ENCODE measurements at regions not wholly inside any gene's neighbourhood (a gene's known extent, or its start where the extent isn't known, plus 50 kb on each side); places are given as distances from the start of the nearest gene placed in this dataset.
A peak's percentile ranks its signal among the peaks of the same experiment; 100 is the strongest.
"Not testable (repeated sequence)": the region's sequence is repeated elsewhere in the genome, so short reads cannot be mapped to it uniquely, and the experiment has no call there.

DNA sequence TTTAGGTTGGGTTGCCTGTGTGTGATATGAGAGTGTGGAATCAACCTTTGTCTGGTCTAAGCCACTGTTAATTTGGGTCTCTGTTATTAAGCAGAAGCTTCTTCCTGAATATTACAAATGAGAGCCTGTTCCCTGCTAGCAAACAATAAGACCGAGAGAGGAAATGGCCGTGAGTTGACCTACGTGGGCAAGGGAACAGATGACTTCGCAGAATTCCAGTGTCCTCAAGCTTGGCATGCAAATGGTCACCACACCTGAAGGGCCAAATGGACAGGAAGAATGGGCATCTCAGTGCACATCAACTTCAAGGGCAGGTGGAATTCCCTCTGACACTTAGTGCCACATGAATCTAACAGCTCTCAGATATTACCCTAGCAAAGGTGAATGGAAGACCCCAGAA lies 250.8 kb upstream of the FOXF1 start:
- Mint-ChIP-seq H3K9me3 (ENCODE audit: unreplicated experiment) (peaks cover 20% of the 10 kb centered on the region), H3K4me3 (ENCODE audit: unreplicated experiment) (no peak overlapping the region), H3K27me3 (ENCODE audit: unreplicated experiment) (peaks cover 12% of the 10 kb centered on the region), H3K36me3 (ENCODE audit: unreplicated experiment) (no peaks in the 10 kb centered on the region), H3K4me1 (ENCODE audit: unreplicated experiment) (no peaks in the 10 kb centered on the region), H3K27ac (ENCODE audit: unreplicated experiment) (no peak overlapping the region)
- TF ChIP-seq, protein P1, sequence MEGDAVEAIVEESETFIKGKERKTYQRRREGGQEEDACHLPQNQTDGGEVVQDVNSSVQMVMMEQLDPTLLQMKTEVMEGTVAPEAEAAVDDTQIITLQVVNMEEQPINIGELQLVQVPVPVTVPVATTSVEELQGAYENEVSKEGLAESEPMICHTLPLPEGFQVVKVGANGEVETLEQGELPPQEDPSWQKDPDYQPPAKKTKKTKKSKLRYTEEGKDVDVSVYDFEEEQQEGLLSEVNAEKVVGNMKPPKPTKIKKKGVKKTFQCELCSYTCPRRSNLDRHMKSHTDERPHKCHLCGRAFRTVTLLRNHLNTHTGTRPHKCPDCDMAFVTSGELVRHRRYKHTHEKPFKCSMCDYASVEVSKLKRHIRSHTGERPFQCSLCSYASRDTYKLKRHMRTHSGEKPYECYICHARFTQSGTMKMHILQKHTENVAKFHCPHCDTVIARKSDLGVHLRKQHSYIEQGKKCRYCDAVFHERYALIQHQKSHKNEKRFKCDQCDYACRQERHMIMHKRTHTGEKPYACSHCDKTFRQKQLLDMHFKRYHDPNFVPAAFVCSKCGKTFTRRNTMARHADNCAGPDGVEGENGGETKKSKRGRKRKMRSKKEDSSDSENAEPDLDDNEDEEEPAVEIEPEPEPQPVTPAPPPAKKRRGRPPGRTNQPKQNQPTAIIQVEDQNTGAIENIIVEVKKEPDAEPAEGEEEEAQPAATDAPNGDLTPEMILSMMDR (IDR thresholded peaks at IDR 0.05), result no peak
- DNase-seq (ENCODE audit: extremely low spot score, unreplicated experiment), result no peak

DNA sequence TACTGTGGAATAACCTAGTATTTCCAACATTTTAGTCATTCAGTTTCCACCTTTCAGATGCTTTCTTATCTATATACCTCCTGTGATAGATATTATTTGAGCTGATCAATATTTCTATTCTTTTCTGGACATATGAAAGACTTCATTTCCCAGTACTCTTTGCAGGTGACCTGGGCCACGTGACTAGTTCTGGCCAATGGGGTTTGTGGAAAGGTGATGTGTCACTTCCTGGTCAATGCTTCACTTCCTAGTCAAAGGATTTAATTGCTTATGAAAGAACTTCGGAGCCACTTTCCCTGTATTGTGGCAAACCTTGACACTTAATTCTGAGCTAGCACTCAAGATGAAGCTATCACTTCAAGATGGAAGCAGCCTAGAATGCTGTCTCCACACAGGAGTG lies 248.9 kb upstream of the FOXF1 start:
- DNase-seq (ENCODE audit: extremely low spot score, unreplicated experiment), result no peak
- TF ChIP-seq, protein P1 (IDR thresholded peaks at IDR 0.05), result no peak
- H3K27me3 Mint-ChIP-seq (ENCODE audit: unreplicated experiment), result peaks cover 3% of the 10 kb centered on the region
- H3K36me3 Mint-ChIP-seq (ENCODE audit: unreplicated experiment), result no peaks in the 10 kb centered on the region
- no peak overlapping the region for H3K27ac Mint-ChIP-seq (ENCODE audit: unreplicated experiment)
- H3K9me3 Mint-ChIP-seq (ENCODE audit: unreplicated experiment), result peaks cover 8% of the 10 kb centered on the region
- H3K4me1 Mint-ChIP-seq (ENCODE audit: unreplicated experiment), result no peaks in the 10 kb centered on the region
- no peak overlapping the region for H3K4me3 Mint-ChIP-seq (ENCODE audit: unreplicated experiment)

DNA sequence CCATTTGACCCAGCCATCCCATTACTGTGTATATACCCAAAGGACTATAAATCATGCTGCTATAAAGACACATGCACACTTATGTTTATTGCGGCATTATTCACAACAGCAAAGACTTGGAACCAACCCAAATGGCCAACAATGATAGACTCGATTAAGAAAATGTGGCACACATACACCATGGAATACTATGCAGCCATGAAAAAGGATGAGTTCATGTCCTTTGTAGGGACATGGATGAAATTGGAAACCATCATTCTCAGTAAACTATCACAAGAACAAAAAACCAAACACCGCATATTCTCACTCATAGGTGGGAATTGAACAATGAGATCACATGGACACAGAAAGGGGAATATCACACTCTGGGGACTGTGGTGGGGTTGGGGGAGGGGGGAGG lies 242.7 kb upstream of the FOXF1 start:
- not testable (repeated sequence) for H3K27me3 Mint-ChIP-seq (ENCODE audit: unreplicated experiment); H3K4me3 Mint-ChIP-seq (ENCODE audit: unreplicated experiment); H3K9me3 Mint-ChIP-seq (ENCODE audit: unreplicated experiment); DNase-seq (ENCODE audit: extremely low spot score, unreplicated experiment); H3K36me3 Mint-ChIP-seq (ENCODE audit: unreplicated experiment); H3K27ac Mint-ChIP-seq (ENCODE audit: unreplicated experiment); H3K4me1 Mint-ChIP-seq (ENCODE audit: unreplicated experiment)

DNA sequence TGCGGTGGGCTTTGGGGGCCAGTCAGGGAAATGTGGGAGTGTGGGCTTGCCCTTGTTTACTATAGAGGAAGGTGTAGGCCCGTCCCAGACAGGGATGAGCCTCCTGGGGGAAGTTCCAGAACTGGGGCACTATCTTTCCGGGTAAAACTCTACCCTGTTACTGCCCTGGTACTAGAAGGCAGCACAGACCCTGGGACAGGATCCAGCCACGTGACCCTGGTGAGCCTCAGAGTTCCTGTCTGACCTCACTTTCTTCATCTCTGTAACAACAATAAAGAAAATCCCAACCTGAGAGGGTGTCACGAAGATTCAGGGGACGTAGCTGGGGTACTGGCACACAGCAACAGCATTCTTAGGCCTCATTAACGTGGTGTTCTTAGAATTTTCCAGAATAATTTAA lies 239.6 kb upstream of the FOXF1 start:
- H3K27me3 Mint-ChIP-seq (ENCODE audit: unreplicated experiment), result peaks cover 18% of the 10 kb centered on the region
- H3K9me3 Mint-ChIP-seq (ENCODE audit: unreplicated experiment), result peaks cover 4% of the 10 kb centered on the region
- no peaks in the 10 kb centered on the region for H3K36me3 Mint-ChIP-seq (ENCODE audit: unreplicated experiment)
- H3K27ac Mint-ChIP-seq (ENCODE audit: unreplicated experiment), result no peak overlapping the region
- TF ChIP-seq, protein P1 (IDR thresholded peaks at IDR 0.05), result no peak
- H3K4me1 Mint-ChIP-seq (ENCODE audit: unreplicated experiment), result no peaks in the 10 kb centered on the region
- no peak overlapping the region for H3K4me3 Mint-ChIP-seq (ENCODE audit: unreplicated experiment)
- peak; percentile 69 for DNase-seq (ENCODE audit: extremely low spot score, unreplicated experiment)

DNA sequence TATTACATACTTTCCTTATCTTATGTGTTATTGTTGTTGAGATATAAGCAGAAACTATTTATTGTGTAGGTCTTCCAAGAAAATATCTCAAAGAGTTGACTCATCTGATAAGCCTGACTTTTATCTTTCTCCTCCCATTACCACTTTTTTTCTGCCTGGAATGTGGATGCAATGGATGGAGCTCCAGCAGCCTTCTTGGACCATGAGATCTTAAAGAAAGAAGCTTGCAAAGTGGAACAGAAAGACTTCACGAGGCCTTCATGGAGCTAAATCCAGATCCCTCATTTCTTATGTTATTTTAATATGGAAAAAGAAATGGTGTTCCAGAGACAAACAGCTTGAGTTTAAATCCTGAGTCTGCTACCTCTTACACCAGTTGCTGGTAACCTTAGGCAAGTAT lies 237.6 kb upstream of the FOXF1 start:
- Mint-ChIP-seq H3K27ac (ENCODE audit: unreplicated experiment) (no peak overlapping the region), H3K4me3 (ENCODE audit: unreplicated experiment) (no peak overlapping the region), H3K36me3 (ENCODE audit: unreplicated experiment) (no peaks in the 10 kb centered on the region), H3K4me1 (ENCODE audit: unreplicated experiment) (no peaks in the 10 kb centered on the region), H3K27me3 (ENCODE audit: unreplicated experiment) (peaks cover 25% of the 10 kb centered on the region), H3K9me3 (ENCODE audit: unreplicated experiment) (peaks cover 4% of the 10 kb centered on the region)
- no peak for DNase-seq (ENCODE audit: extremely low spot score, unreplicated experiment)
- TF ChIP-seq, protein P1 (IDR thresholded peaks at IDR 0.05), result no peak

DNA sequence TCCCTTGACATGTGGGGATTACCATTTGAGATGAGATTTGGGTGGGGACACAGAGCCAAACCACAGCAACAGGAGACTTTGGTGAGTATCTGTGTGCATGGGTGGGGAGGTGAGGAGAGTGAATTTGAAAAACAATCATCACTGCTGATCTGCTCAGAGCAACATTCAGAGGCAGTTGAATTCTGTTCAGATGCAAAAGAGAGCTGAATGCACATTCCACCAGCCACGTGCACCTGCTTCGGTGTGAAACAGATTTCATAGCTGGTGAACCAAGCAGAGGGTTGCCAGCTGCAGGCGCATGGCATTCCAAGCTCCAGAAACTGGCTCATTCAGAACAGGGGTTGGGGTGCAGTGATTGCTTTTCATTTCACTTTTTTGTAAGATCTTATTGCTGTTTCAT lies 233.1 kb upstream of the FOXF1 start:
- peaks cover 44% of the 10 kb centered on the region for H3K27me3 Mint-ChIP-seq (ENCODE audit: unreplicated experiment)
- H3K4me1 Mint-ChIP-seq (ENCODE audit: unreplicated experiment), result no peaks in the 10 kb centered on the region
- H3K4me3 Mint-ChIP-seq (ENCODE audit: unreplicated experiment), result no peak overlapping the region
- TF ChIP-seq, protein P1 (IDR thresholded peaks at IDR 0.05), result no peak
- DNase-seq (ENCODE audit: extremely low spot score, unreplicated experiment), result no peak
- H3K9me3 Mint-ChIP-seq (ENCODE audit: unreplicated experiment), result peaks cover 4% of the 10 kb centered on the region
- no peaks in the 10 kb centered on the region for H3K36me3 Mint-ChIP-seq (ENCODE audit: unreplicated experiment)
- H3K27ac Mint-ChIP-seq (ENCODE audit: unreplicated experiment), result no peak overlapping the region

DNA sequence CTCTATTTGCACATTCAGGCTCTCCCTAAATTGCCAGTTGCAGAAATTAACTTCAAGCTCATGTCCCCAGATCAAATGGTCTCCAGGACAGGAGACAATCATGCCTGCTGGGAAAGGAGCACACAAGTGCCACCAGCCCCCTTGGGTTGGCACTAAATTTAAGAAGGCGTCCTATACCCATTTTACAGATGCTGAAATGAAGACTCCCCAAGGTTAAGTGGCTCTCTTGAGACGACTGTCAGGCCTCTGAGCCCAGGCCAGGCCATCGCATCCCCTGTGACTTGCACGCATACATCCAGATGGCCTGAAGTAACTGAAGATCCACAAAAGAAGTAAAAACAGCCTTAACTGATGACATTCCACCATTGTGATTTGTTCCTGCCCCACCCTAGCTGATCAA lies 232.5 kb upstream of the FOXF1 start:
- not testable (repeated sequence) for H3K27ac Mint-ChIP-seq (ENCODE audit: unreplicated experiment); H3K4me1 Mint-ChIP-seq (ENCODE audit: unreplicated experiment); H3K4me3 Mint-ChIP-seq (ENCODE audit: unreplicated experiment); H3K36me3 Mint-ChIP-seq (ENCODE audit: unreplicated experiment); H3K9me3 Mint-ChIP-seq (ENCODE audit: unreplicated experiment); DNase-seq (ENCODE audit: extremely low spot score, unreplicated experiment)
- H3K27me3 Mint-ChIP-seq (ENCODE audit: unreplicated experiment), result peaks cover 43% of the 10 kb centered on the region
